H4 (cell line): ENCODE measurements at regions not wholly inside any gene's neighbourhood (a gene's known extent, or its start where the extent isn't known, plus 50 kb on each side); places are given as distances from the start of the nearest gene placed in this dataset.
A peak's percentile ranks its signal among the peaks of the same experiment; 100 is the strongest.

Source experiments
- DNase-seq: peaks from one replicate; pipeline ENCODE4 v3.0.0-alpha.2; 2015; ENCODE audit warnings: low spot score

GRCh38 chr17:77488531-77489238, 347.9 kb downstream of the SEC14L1 start:
- DNase-seq: no peak

DNA sequence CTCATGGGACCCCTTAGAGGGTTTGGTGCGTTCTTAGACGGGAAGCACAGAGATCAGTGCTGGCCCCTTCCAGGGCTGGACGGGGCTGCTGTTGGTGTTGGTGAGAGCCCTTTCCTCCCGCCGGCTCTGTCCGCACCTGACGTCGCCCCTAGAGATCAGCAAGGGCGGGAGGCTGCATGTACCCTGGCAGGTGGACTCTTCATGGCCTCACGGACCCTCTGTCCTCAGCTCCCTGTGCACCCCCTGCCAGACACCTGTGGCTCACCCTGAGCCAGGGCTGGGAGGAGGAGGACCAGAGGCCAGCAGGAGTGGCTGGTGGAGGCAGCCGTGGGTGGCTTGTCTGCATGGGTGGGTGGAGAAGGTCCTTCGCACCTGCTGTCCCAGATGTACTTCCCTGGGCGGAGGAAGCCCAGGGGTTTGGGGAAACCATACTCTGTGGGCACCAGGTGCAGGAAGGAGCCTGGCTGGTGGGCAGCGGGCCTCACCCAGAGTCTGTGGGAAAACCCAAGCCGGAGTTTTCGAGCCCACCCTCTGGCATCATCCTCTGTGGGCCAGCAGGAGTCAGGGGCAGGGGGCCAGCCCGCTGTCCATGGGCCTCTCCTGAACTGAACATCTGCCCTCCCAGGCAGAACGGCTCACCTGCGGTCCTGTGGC, 348.6 kb downstream of the SEC14L1 start:
- no peak for DNase-seq

GRCh38 chr17:77489893-77490255, 349.1 kb downstream of the SEC14L1 start:
- no peak for DNase-seq

- DNase-seq: no peak
Observed at GRCh38 chr17:77490361-77491183, 349.8 kb downstream of the SEC14L1 start.

DNA sequence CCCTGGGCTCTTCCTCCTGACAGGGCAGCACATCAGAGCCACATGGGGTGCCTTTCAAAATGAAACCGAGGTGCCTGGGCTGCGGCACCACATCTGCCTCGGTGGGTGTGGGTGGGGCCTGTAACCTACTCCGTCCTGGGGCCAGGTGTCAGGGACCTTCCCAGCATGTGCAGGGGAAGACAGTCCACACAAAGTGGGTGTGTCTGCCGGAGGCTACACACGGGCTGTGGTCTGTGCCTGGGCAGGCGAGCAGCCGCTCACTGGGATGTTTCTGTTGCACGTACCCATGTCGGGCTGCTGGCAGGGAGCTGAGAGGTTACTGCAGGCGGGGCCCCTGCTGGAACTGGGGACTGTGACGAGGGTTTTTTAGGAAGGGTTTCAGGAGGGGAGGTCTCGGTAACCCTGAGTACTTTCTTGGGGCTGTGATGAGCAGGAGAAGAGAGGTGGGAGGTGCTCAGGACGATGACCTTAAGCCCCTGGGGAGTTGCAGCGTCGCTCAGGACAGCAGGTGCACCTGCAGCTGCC, 351.2 kb downstream of the SEC14L1 start:
- DNase-seq: no peak

- DNase-seq: no peak
Observed at GRCh38 chr17:77492446-77493237, 351.9 kb downstream of the SEC14L1 start.

DNA sequence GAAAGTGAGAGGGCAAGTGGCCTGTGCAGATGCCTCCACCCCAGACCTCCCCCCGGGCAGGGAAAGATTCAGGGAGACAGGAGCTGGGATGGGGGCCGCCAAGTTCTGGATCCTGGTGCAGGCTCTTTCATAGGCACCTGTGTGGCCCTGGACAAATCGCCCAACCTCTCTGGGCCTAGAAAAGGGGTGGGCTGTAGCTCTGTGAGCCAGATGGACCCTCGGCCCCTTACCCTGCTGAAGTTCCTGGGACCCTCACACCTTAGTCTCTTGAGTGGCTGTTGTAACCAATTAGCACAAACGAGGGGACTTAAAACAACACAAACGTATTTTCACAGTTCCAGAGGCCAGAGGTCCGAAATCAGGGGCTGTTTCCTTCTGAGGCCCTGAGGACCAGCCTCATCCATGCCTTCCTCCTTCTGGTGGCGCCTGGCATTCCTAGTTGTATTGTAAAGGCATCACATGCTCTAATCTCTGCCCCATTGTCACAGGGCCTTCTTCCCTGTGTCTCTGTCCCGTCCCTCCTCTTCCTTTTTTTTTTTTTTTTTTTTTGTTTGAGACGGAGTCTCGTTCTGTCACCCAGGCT, 352.6 kb downstream of the SEC14L1 start:
- no peak for DNase-seq

- no peak for DNase-seq
Observed at GRCh38 chr17:77493901-77494663, 353.3 kb downstream of the SEC14L1 start.

DNA sequence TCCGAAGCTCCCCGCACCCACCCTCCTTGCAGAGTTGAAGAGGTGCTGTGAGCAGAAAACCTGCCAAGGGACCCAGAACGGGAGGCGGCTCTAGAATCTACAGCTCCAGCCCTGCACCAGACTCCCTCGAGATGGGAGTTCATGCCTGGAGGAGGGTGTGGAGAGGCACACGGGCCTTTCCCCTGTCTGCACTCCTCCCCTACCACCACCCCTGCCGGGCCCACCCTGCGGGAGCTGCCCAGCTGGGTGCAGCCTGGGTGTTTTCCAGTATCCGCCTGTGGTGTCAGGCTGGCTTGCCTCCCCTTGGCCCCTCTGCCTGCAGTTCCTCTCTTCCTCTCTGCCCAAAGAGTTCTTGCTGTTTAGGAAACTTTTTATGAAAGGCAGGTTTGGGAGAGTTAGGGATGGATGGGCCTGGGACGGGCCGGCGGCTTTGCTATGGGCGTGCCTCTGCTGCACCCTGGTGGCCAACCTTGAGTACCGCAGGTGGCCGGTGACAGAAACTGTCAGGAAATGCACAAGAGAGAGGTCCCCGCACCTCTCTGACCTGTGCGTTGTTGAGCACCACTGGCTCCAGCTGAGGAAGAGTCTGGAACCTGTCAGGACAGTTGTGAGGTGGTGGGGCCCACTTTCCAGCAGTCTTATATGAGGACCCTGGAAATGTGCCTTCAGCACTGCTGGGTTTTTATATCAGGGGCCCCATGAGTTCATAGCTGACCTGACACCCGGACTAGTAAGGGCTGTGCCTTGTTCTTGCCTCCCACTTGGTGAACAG, 354.1 kb downstream of the SEC14L1 start:
- peak; percentile 75 for DNase-seq

DNA sequence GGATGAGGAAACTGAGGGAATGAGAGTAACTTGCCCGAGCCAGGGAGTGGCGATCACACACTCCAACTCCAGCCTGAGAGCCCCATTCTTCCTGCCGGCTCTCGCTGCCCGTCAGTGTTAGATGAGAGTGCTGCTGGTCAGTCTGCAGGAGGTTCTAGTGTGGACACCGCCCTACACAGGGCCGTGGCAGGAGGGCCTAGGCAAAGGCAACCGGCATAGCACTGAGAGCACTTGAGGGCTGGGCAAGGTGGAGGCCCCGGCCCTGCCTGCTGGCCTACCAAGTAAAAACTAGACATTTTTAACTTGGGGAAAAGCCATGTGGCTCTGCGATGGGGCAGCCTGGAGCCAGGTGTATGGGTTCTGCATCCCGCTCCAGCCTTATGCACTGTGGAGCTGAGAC, 354.8 kb downstream of the SEC14L1 start:
- no peak for DNase-seq

DNA sequence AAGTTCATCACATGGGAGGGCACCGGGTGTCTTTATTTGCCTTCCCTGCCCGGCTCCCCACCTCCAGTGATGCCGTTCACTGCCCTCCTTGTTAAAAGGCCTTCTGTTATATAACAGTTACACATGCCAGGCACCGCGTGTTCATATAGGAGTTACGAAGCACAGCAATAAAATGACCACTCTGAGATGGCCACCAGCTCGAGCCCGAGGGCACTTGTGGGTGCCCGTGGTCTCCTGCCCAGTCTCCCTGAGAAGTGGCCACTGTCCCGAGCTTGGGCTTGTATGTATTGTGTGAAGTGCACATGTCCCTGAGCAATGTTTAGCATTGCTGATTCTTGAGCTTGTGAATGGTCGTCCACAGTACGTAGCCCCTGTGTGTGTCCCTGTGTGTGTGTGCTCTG, 355.6 kb downstream of the SEC14L1 start:
- no peak for DNase-seq

DNA sequence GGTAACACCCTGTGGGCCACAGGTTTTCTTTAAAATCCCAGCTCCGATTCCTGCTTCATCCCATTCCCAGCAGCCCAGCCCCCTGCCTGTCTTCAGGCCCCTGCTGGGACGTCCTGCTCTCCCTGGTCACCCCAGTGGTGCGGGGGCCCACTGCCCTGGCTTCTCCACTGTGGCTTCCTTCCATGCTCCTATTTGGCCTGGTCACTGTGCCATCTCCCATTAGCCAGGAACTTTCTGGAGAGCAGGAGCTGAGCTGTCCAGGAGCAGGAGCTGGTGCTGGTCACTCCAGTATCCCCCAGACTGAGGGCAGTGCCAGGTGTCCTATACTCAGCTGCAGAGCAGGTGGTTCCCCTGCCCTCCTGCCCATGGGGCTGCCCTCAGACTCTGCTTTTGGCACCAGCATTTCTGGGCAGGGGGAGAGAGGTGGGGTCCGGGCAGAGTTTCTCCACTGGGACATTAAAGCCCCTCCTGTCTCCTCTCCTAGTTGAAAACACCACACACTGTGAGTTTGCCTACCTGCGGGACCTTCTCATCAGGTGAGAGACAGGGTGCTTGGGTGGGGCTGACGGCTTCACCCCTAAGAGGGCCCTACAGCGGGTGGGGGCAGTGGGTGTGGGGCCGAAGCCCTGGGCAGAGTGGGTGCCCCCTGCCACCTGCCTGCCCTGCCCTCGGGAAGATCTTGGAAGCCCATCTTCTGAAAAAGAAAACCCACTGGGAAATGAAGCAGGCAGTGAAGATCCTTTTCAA, 356.2 kb downstream of the SEC14L1 start:
- no peak for DNase-seq

- no peak for DNase-seq
Observed at GRCh38 chr17:77497578-77497934, 356.8 kb downstream of the SEC14L1 start.

- no peak for DNase-seq
Observed at GRCh38 chr17:77498091-77498741, 357.4 kb downstream of the SEC14L1 start.

GRCh38 chr17:77498791-77499698, 358.3 kb downstream of the SEC14L1 start:
- DNase-seq: no peak

GRCh38 chr17:77499699-77500435, 359.1 kb downstream of the SEC14L1 start:
- DNase-seq: no peak

DNA sequence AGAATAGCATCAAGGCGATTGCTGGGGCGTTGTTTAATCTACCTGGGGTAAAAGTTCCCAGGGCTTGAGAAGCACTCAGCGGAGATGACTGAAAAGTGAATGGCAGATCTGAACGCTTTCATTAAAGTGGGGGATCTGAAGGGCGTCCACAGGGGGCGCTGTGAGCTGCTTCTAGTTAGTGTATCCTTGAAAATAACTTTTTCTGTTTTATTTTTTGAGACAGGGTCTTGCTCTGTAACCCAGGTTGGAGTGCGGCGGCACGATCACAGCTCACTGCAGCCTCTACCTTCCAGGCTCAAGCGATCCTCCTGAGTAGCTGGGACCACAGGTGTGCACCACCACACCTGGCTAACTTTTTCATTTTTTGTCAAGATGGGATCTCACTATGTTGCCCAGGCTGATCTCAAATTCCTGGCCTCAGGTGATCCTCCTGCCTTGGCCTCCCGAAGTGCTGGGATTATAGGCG, 360.4 kb downstream of the SEC14L1 start:
- no peak for DNase-seq
